NCI-H460 (cell line): ENCODE measurements at regions not wholly inside any gene's neighbourhood (a gene's known extent, or its start where the extent isn't known, plus 50 kb on each side); places are given as distances from the start of the nearest gene placed in this dataset.
A peak's percentile ranks its signal among the peaks of the same experiment; 100 is the strongest.

Source experiments
- DNase-seq: peaks from one replicate; pipeline ENCODE4 v3.0.0-alpha.2; 2016; ENCODE audit warnings: low read depth; ENCODE audit errors: extremely low read depth

DNA sequence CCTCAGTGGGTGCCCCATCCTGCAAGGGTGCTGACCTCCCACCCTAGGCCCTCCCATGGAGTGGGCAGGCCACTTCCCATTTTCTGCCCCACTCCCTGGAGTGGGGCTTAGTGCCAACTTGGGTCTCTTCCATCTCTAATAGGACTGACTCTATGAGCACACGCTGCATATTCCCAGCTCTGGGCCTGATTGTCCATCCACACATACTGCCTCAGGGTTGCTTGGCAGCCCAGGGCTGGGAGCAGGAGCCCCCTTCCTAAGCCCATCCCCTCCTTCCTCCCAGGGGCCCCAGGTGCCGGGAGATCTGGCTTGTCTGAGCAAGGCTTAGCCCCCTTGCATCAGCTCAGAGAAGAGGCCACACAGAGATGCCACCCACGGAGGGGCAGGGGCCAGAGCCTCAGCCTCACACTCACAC is 55.1 kb downstream of the PJA1 start:
- no peak for DNase-seq

DNA sequence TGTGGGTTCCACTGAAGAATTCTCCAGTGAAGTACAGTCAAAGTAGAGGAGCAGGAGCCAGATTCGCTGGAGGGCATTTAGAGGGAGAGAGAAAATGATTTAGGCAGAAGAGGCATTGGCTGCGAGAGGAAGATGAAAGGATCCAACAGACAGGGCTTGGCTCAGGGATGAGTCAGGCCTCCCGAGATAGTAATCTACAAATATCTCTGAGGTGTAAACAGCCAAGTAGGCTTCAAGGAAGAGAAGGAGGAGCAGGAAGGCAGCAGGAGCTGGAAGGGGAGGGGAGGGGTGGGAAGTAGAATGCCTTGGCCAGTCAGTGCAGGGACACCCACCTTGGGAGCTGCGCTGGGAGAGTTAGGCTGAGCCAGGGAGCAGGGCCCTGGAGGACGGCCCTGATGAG is 55.5 kb downstream of the PJA1 start:
- no peak for DNase-seq

DNA sequence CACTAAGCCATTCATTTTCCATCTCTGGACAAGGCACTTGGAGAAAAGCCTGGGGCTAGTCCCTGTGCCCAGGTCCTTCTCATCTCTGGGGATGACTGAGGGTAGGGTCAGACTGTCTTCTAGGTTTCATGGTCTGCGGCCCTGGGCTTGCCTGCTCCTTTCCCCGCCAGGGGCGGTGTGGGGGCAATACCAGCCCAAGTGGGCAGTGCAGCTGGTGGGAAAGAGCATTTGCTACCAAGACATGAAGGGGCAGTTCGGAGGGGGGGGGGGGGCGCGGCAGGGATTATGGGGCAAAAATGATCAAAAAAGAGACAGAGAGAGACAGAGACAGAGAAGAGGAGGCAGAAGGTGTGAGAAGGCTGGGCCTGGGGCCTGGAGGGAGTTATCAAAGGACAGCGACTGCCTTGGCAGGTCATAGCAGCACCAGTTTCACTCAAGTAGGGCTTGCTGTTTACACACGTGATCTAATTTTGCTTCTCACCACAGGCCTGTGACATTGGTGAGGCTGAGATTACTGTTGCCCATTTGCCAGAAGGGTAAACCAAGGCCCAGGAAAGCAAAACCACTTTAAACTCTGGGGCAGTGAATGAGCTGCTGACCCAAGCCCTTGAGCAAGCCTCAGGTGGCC is 56.1 kb downstream of the PJA1 start:
- no peak for DNase-seq

DNA sequence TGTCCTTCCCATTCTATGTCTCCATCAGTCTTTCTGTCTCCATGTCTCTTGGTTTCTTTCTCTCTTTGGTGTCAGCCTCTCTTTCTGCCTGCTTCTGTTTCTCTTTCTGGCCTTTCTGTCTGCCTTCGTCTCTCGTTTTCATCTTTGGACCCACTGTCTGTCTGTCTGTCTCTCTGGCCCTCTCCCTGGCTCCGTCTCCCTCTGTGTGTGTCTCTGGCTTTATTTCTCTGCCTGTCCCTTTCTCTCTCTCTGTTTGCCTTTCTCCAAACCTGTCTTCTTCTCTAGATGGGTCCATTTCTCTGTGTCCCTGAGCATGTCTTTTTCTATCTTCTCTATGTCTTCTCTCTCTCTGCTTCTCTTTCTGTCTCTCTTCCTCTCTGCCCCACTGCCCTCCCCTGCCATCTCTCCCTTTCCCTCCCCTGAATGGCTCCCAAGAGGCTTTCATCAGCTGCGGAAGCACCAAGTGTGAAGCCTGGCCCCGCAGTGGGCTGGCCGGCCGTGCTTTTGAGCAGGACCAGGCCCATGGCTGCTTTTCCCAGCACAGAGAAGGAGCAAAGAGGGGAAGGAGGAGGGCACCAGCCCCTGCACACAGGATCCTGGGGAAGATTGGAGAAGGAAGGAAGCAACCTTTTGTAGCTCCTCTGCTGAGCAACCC is 57.4 kb downstream of the PJA1 start:
- DNase-seq = no peak

DNA sequence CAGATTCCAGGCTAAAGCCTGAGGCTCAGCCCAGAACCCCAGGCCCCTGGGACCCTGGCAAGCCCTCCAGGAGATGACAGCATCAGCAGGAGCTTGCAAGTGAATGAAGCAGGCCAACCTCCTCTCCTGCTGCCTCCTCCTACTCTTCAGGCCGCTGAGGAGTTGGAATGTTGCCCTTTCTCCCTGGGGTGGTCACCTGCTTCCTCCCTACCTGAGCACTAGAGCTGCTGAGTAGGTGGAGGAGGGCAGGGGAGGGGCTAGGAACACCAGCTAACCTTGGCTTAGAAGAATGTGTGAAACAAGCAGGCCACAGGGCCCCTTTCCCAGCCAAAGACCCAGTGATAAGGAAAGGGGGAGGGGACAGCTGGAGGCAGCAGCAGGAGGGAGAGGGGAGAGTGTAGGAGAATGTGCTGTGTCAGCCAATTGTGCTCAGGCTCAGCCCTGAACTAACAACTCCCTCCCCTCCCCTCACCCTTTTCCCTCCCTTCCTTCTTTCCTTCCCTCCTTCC is 58.0 kb downstream of the PJA1 start:
- DNase-seq = no peak

DNA sequence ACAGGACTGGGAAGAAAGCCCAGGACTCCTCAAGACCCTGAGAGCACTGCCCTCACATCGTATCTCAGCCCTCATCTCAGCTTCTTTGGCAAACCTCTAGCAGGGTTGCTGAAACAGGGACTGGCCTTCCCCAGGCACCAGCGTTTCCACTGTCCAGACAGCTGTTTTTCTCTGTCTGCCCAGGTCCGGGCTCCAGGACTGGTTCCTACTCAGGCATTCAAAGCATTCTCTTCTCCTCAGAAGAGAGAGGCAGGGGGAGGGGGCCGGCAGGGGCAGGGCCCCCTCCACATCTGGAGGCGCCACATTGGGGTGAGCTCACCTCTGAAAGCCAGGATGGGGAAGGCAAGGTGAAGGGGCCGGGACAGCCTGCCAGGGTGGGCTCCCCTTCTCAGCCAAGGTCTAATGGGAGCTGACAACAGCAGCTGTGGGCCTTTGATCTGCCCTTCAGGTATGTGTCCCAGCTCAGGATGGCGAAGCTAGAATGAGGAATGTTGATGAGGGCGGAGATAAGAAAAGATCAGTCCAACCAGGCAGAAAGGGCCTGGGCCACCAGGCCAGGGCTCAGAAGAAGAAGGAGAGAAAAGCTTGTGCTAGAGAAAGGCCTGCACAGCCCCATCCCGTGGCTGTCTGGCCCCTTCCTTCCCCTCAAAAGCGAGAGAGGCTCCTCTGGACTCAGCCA is 60.4 kb downstream of the PJA1 start:
- DNase-seq = no peak

DNA sequence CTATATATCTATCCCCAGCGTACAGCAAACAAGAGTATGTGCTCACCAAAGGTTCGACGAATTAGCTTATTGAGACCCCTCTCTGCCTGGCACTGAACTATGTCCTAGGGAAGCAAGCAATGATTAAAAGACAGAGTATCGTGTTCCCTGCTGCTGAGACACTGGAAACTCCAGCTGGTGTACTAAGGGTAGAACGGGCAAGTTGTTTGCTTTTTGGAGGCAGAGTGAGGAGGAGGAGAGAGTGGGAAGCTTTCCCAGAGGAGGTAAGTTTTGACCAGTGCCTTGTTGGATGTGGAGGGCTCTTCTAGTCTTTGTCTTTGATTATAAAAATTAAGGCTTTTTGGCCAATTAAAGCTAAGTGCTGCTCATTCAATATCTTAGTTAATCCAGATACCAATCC is 61.7 kb downstream of the PJA1 start:
- no peak for DNase-seq

DNA sequence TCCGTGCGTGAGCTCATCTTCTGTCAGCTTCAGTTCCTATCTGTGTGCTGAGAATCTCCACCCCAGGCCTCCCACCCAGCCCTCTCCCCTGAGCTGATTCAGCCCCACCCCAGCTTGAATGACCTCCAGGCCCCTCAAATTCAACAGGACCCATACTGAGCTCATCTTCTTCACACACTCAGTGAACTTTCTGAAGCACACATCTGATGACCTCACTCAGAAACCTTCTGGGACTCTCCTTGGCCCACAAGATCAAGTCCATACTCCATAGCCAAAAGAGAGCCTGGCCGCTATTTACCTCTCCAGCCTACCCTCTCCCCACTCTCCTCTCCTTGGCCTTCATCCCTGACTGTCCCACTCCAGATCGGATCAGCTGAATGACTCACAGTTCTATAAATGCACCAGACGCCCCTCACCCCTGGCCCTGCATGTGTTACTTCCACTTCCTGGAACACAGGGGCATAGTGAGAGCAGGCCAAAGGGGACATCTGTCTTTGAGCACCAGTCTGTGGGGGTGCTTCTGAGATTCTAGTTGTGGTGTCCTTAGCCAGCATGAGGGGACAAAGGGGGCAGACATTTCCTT is 62.5 kb downstream of the PJA1 start:
- DNase-seq = no peak

DNA sequence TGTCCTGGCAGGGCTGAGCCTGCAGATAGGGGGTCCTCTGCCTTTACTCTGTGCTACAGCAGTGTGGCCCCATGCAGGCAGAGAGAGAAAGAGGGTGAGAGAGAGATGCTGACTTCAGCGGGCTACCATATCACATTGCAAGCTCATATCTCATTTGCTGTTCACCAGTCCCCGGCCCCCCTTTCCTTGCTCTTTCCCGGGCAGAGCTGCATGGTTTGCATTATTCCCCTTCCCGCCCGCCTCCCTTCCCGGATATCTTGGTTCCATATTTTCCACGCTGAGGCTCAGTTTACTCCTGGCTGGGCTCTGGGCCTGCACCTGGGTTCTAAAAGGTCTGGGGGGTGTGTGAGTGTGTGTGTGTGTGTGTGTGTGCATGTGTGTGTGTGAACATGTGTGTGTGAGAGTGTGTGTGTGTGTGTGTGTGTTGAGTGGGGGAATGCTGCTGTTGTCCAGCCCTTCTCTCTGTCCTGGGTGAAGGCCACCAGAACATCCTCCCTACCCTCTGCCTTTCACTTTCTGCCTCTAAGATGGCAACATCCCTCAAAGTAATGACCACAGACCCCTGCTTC is 63.5 kb downstream of the PJA1 start:
- no peak for DNase-seq

DNA sequence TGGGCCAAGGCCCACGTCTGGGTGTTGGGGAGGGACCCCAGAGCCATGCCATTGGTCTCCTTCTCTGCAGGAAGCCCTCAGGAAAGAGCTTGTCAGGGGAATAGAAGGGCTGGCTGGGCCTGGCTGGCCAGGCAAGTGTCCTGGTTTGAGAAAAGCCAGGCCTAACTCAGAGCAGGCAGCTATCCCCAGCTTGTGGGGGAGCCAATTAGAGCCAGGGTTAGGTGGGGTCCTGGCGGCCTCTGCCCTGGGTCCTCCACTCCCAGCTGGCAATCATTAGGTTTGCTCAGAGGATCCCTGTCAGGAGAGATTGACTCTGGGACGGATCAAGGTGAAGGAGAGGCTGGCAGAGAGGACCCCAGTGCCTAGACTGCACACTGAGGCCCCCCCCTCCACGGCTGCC is 64.8 kb downstream of the PJA1 start:
- no peak for DNase-seq

DNA sequence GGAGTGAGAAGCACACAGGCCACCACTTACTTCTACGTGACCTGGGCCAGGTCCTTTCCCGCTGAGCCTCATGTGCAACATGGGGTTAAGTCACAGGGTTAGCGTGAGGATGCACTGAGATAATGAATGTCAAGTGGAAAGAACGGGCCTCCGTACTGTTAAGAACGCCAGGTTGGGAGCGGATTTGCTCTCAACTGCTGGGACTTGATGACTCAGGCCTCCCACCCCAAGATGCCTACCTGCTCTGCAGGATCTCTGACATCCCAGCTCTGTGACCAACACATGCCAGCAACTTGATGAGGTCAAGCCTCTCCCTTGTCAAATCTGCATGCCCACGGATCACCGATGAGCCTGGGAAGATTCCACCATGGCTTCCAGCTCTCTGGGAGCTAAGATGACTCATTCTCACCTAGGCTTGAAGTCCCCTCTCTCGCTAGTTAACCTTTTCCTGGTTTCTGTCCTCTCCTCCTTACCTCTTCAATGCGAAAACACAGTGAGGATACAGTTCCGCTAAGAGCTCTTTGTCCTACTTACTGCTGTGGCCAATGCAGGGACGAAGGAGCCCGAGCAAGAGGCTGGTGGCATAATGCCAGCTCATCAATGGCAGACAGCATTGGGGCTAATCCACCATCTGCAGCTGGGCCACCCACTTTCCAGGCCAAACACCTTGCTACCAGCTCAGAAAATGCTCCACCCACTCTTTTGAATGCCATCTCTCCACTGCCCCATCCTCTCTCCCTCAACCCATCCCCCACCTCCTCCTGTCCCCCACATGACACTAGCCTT is 67.6 kb downstream of the PJA1 start:
- DNase-seq = no peak

DNA sequence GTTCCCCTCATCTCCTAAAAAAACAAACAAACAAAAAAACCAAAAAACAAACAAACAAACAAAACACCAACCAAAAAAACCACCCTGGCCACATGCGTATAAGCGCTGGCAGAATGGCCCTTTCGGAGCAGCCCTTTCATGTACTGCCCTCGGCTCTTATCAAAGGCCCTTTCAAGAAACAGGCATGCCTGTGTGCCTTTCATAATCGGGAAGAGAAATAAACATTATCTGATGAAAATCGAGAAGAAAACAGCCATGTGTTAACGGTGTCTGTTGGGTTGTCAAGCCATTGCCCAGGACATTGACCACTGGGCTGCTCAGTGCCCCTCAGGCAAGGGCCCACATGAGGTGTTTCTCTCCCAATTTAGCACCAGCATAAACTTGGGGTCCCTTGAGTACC is 68.3 kb downstream of the PJA1 start:
- no peak for DNase-seq

DNA sequence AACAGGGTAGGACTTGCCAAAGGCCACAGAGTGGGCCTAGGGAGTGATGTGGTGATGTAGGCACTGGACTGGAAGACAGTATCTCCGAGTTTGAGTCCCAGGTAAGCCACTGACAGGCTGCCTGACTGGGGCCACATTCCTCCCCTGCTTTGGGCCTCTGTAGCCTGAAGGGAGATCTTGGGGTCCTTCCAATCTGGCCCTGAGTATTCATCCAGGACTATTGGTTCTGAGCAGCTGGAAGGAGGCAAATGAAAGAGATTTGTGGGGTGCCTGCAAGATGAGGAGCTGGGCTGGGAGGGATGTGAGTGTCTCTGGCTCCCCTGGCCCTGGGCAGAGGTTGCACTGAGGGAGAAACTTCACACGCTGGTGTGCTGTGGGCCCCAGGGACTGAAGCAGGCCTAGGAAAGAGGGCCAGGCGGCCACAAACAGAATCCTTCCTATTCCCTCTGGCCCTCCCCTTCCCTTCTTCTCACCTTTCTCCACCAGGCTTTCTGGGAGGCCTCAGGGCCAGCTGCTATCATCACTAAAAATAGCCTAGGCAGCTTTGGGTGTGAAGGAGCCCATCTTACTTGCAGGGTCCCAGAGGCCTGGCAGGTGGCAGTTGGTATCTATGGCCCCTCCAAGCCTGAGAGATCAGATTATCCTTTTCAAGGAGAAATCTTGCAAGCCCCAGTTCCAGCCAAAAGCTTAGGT is 70.1 kb downstream of the PJA1 start:
- DNase-seq = no peak

DNA sequence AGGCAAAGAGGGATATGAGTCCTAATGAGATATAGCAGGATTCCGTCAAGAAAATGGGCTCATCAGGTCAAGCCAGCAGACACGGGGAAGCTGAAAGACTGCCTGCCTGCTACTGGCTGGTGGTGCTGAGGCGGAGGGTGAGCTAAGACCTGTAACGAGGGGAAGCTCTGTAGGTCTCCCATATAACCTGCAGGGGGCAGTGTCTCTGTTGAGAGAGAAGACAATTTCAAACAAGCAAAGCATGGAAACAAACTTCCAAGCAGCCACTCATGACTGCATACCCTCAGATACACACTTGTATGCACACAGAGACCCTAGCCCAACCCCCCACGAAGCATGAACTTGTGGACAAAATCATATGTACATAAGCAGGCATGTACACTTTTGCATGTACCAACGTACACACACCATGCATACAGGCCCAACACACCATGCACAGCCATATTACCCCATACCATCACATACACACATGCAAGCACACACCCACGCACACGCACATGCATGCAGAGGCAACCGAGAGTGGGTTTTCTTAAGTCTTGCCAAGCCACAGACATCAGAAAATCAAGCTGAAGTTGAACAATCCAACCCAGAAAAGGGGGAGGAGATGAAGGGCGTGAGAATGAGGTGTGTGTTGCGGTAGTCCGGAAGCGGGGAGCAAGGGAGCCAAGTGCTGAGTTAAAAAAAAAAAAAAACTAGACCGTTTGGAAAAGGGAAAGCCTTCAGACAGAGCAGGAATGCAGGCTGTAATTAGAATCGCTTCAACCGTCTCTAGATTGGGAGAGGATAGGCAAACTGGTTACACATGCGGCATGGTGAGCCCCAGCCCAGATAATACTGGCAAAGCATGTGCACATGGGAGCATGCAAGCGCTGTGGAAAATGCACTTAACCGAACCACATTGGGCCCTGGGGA is 71.0 kb downstream of the PJA1 start:
- DNase-seq = peak; percentile 23

DNA sequence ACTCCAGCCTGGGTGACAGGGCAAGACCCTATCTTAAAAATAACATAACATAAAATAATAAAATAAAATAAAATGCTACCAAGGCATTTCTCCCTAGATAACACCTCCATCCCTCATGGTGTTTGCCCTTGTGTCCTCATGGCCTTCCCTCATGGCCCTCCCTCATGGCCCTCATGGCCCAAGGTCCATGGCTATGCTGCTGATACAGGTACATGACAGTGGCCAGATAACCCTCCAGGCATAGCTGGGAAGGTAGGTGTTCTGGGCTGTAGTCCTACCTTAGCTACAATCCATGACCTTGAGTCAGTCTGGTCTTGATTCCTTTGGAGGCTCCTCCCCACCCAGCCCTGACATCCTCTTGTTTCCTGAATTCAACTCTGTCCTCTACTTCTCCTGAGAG is 75.2 kb downstream of the PJA1 start:
- no peak for DNase-seq

DNA sequence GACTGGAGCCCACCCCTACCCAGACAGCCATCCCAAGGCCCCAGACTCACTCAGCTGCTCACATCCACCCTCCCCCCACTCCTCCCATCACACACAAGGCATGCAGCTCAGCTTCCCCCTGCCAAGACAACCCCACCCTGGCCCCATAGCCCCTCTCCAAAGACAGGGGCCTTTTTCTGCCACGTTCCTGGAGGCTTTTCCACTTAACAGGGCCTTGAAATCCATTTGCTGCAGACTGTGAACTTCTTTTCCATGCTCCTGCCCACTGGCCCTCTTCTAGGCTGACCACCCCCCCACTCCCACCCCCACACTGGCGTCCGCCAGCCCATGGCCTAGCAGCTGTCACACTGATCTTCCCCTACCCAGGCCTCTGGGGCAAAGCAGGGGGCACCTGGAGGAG is 76.0 kb downstream of the PJA1 start:
- no peak for DNase-seq

DNA sequence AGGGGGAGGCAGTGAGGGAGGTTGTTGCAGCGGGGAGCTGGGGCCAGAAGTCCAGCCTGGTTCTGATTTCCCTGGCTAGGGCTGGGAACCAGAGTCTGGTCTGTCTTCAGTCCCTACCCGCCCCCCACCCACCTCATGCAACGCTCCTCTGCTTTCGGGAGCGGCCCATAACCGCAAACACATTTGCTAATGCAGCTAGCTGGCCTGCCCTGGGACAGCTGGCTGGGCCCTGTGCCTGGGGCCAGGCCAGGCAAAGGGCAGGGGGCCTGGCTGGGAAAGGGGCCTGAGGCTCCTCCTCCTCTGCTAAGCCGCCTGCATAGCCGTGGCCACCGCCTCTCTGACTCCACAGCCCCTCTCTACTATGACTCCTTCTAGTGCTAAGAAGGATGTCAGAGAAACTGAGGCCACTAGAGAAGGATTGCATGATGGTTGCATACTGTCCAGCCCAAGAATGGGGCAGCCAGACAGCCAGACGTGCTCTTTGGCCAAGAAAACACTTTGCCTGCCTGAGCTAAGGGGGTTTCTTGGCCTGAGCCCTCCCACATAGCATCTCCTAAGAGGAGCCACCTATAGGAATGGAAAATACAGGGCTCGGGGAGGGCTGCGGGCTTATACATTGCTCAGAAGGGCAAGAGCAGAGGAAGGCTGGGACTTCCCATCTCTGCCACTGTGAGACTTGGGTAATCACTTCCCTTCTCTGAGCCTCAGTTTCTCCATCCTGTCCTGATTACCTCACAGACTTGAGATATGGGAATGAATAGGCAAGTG is 76.9 kb downstream of the PJA1 start:
- no peak for DNase-seq

DNA sequence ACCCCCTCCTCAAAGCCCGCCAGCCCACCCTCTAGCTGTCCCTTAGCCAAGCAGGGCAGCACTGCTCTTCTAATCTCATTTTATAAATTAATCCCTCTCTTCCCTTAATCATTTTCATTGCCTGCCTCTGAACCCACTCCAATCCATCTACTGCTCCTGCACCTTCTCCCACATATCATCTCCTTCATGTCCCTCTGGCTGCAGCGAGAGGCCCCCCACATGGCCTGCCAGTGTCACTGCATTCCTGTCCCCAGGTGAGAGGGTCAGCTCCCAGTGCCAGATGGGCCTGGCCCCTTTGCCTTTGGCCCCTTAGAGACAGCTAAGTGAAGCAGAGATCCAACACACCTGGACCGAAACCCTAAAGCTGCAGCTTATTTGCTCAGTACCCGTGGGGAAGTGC is 79.4 kb downstream of the PJA1 start:
- DNase-seq = no peak
